ENCODE measurements at regions not wholly inside any gene's neighbourhood (a gene's known extent, or its start where the extent isn't known, plus 50 kb on each side); places are given as distances from the start of the nearest gene placed in this dataset.

- TF ChIP-seq CTCF (conservative IDR thresholded peaks at IDR 0.05; ENCODE audit: low read depth, low read length) (no peak), RAD21 (IDR thresholded peaks at IDR 0.05; ENCODE audit: low read length) (no peak), SMC3 (IDR thresholded peaks at IDR 0.05; ENCODE audit: low read depth, low read length) (no peak), CHD1 (IDR thresholded peaks at IDR 0.05; ENCODE audit: low read depth, low read length) (no peak), MAFK (IDR thresholded peaks at IDR 0.05; ENCODE audit: low read depth, low read length) (no peak), RCOR1 (IDR thresholded peaks at IDR 0.05; ENCODE audit: insufficient replicate concordance, low read length) (no peak), POLR2A (IDR thresholded peaks at IDR 0.05; ENCODE audit: low read depth, low read length) (no peak)
These were observed 101.9 kb upstream of the CREB5 start for GRCh38 chr7:28310460-28310848.

Measured in IMR-90 (cell line).